Liver (tissue), 7 donors: ENCODE measurements at regions not wholly inside any gene's neighbourhood (a gene's known extent, or its start where the extent isn't known, plus 50 kb on each side); places are given as distances from the start of the nearest gene placed in this dataset.

Experiments
- DNase-seq: peaks from one replicate; pipeline ENCODE4 v3.0.0-alpha.2; 2017; ENCODE audit warnings: low spot score
- H3K27ac ChIP-seq, 2 donors: one replicate each; pipeline ENCODE4 v1.7.0; 2013; ENCODE audit warnings: inconsistent platforms in 2 of 2, low read length in 2 of 2, control low read depth in 1 of 2, low read depth in 1 of 2, mild to moderate bottlenecking in 1 of 2
- H3K27me3 ChIP-seq, 4 donors: one replicate each; pipeline versions ENCODE4 v1.6.1 to v1.7.0; 2013; ENCODE audit warnings: low read length in 3 of 4, inconsistent platforms in 1 of 4, mild to moderate bottlenecking in 1 of 4, moderate library complexity in 1 of 4; ENCODE audit not compliant: control insufficient read depth in 4 of 4, insufficient read depth in 4 of 4
- H3K36me3 ChIP-seq, 4 donors: one replicate each; pipeline versions ENCODE4 v1.6.1 to v1.7.0; 2013; ENCODE audit warnings: low read length in 3 of 4, mild to moderate bottlenecking in 3 of 4, low read depth in 1 of 4, moderate library complexity in 1 of 4; ENCODE audit not compliant: control insufficient read depth in 4 of 4, insufficient read depth in 3 of 4
- H3K4me1 ChIP-seq, 4 donors: one replicate each; pipeline versions ENCODE4 v1.6.1 to v1.7.0; 2013; ENCODE audit warnings: low read length in 3 of 4, mild to moderate bottlenecking in 3 of 4, moderate library complexity in 1 of 4; ENCODE audit not compliant: control insufficient read depth in 4 of 4, insufficient read depth in 4 of 4
- H3K4me3 ChIP-seq, 3 donors: one replicate each; pipeline versions ENCODE4 v1.6.1 to v1.7.0; 2013; ENCODE audit warnings: low read length in 3 of 3, control low read depth in 1 of 3, low read depth in 1 of 3, mild to moderate bottlenecking in 1 of 3
- H3K9ac ChIP-seq, 2 donors: one replicate each; pipeline ENCODE4 v1.7.0; 2013; ENCODE audit warnings: low read length in 2 of 2, mild to moderate bottlenecking in 2 of 2, moderate library complexity in 2 of 2, control low read depth in 1 of 2, low read depth in 1 of 2
- H3K9me3 ChIP-seq, 4 donors: one replicate each; pipeline versions ENCODE4 v1.6.1 to v1.7.0; 2013; ENCODE audit warnings: low read length in 3 of 4; ENCODE audit not compliant: control insufficient read depth in 4 of 4
- EGR1 ChIP-seq, 2 donors: IDR thresholded peaks; 2 replicates each; pipeline ENCODE4 v1.6.1; 2016 to 2018; ENCODE audit warnings: antibody characterized with exemption in 2 of 2, low read depth in 2 of 2
- FOXA1 ChIP-seq: IDR thresholded peaks from 2 replicates; pipeline ENCODE4 v1.6.1; 2016; ENCODE audit warnings: antibody characterized with exemption
- GABPA ChIP-seq, 2 donors: IDR thresholded peaks in 1 of 2; conservative IDR thresholded peaks in 1 of 2; 2 replicates each; pipeline ENCODE4 v1.6.1; 2016; ENCODE audit warnings: antibody characterized with exemption in 2 of 2, mild to moderate bottlenecking in 1 of 2, moderate library complexity in 1 of 2
- HNF4A ChIP-seq, 2 donors: conservative IDR thresholded peaks; 2 replicates each; pipeline ENCODE4 v1.6.1; 2016; ENCODE audit warnings: antibody characterized with exemption in 2 of 2, mild to moderate bottlenecking in 2 of 2
- HNF4G ChIP-seq: IDR thresholded peaks from 2 replicates; pipeline ENCODE4 v1.6.1; 2016; ENCODE audit warnings: antibody characterized with exemption
- MAX ChIP-seq: IDR thresholded peaks from 2 replicates; pipeline ENCODE4 v1.6.1; 2016; ENCODE audit warnings: antibody characterized with exemption
- NR2F2 ChIP-seq: IDR thresholded peaks from 2 replicates; pipeline ENCODE4 v1.6.1; 2016; ENCODE audit warnings: antibody characterized with exemption
- RAD21 ChIP-seq, 2 donors: IDR thresholded peaks; 2 replicates each; pipeline ENCODE4 v1.6.1; 2016; ENCODE audit warnings: antibody characterized with exemption in 2 of 2, mild to moderate bottlenecking in 2 of 2
- REST ChIP-seq: IDR thresholded peaks from 2 replicates; pipeline ENCODE4 v1.6.1; 2016; ENCODE audit warnings: antibody characterized with exemption, mild to moderate bottlenecking
- RXRA ChIP-seq, 2 donors: IDR thresholded peaks; 2 replicates each; pipeline ENCODE4 v1.6.1; 2017 to 2018; ENCODE audit warnings: antibody characterized with exemption in 2 of 2, mild to moderate bottlenecking in 1 of 2
- SP1 ChIP-seq: IDR thresholded peaks from 2 replicates; pipeline ENCODE4 v1.6.1; 2018; ENCODE audit warnings: antibody characterized with exemption, mild to moderate bottlenecking
- TAF1 ChIP-seq: conservative IDR thresholded peaks from 2 replicates; pipeline ENCODE4 v1.6.1; 2016; ENCODE audit warnings: antibody characterized with exemption, mild to moderate bottlenecking
- YY1 ChIP-seq: IDR thresholded peaks from 2 replicates; pipeline ENCODE4 v1.6.1; 2016; ENCODE audit warnings: antibody characterized with exemption, mild to moderate bottlenecking
- ZBTB33 ChIP-seq: IDR thresholded peaks from 2 replicates; pipeline ENCODE4 v1.6.1; 2016; ENCODE audit warnings: antibody characterized with exemption
- WGBS: extraction: QIAGEN DNeasy Blood & Tissue Kit; methylation state at CpG from one replicate; pipeline ENCODE4 v1.1.7; 2013; 5-methylcytosine and 5-hydroxymethylcytosine counted together
- donor health status: healthy.
- donor health status: healthy.
- donor health status: healthy.
- donor health status: healthy.

- no peaks in the 10 kb centered on the region for H3K4me1 ChIP-seq
- no peak overlapping the region for H3K27ac ChIP-seq
- DNase-seq, result no peak
- 43% methylated on average over 3 of the region's 3 CpGs for WGBS
- H3K4me3 ChIP-seq, result no peak overlapping the region
- H3K27me3 ChIP-seq, result no peaks in the 10 kb centered on the region
- peaks cover 0 to 4% (median 0%) of the 10 kb centered on the region in 4 donors for H3K9me3 ChIP-seq
- no peak overlapping the region for H3K9ac ChIP-seq
- no peaks in the 10 kb centered on the region for H3K36me3 ChIP-seq
- TF ChIP-seq ZBTB33 (no peak), YY1 (no peak), NR2F2 (no peak), RXRA (IDR thresholded peaks at IDR 0.05) (no peak), EGR1 (IDR thresholded peaks at IDR 0.05; ENCODE audit: low read depth in 2 of 2) (no peak)
Measured at GRCh38 chr4:122542411-122543236, 78.2 kb downstream of the IL21 start.

GRCh38 chr4:122541996-122542395, 78.9 kb downstream of the IL21 start:
- no peaks in the 10 kb centered on the region for H3K36me3 ChIP-seq
- TF ChIP-seq FOXA1, result no peak
- no peak for TF ChIP-seq RXRA (IDR thresholded peaks at IDR 0.05)
- no peak for TF ChIP-seq SP1
- no peak for TF ChIP-seq NR2F2
- no peak for TF ChIP-seq HNF4A (conservative IDR thresholded peaks at IDR 0.05)
- no peak for TF ChIP-seq YY1
- no peak for TF ChIP-seq GABPA (IDR thresholded peaks at IDR 0.05 in 1 of 2, conservative IDR thresholded peaks at IDR 0.05 in 1 of 2)
- TF ChIP-seq REST, result no peak
- no peak for TF ChIP-seq HNF4G
- no peak for TF ChIP-seq RAD21 (IDR thresholded peaks at IDR 0.05)
- no peak for TF ChIP-seq MAX
- TF ChIP-seq TAF1, result no peak
- no peak for DNase-seq
- WGBS, result 79% methylated on average over 3 of the region's 3 CpGs
- peaks cover 0 to 4% (median 0%) of the 10 kb centered on the region in 4 donors for H3K9me3 ChIP-seq
- no peaks in the 10 kb centered on the region for H3K4me1 ChIP-seq
- no peak overlapping the region for H3K4me3 ChIP-seq
- H3K27me3 ChIP-seq, result no peaks in the 10 kb centered on the region
- no peak overlapping the region for H3K9ac ChIP-seq
- no peak overlapping the region for H3K27ac ChIP-seq
